DND-41 (cell line): ENCODE measurements at regions not wholly inside any gene's neighbourhood (a gene's known extent, or its start where the extent isn't known, plus 50 kb on each side); places are given as distances from the start of the nearest gene placed in this dataset.

Experiments
- ATAC-seq: fragments of 200-7000 bp; cut with Tn5 transposase; 3 replicates; pipeline ENCODE4 v1.9.1; 2021; ENCODE audit warnings: low read depth; ENCODE audit not compliant: insufficient read depth
- DNase-seq: peaks from one replicate; pipeline ENCODE4 v3.0.0-alpha.2; 2020
- H2AFZ ChIP-seq: 2 replicates; pipeline ENCODE4 v1.6.0; 2012; ENCODE audit warnings: low read depth, low read length
- H3K27ac ChIP-seq: 2 replicates; pipeline ENCODE4 v1.5.1; 2012; ENCODE audit warnings: low read length, inconsistent platforms
- H3K27me3 ChIP-seq: fragments of 200-600 bp; sonication (generic); 2 replicates; pipeline ENCODE4 v1.6.0; 2012; ENCODE audit warnings: low read length, mild to moderate bottlenecking, inconsistent platforms; ENCODE audit not compliant: insufficient read depth, poor library complexity
- H3K36me3 ChIP-seq: 2 replicates; pipeline ENCODE4 v1.5.1; 2012; ENCODE audit warnings: low read length, inconsistent platforms; ENCODE audit not compliant: insufficient read depth
- H3K4me1 ChIP-seq: 2 replicates; pipeline ENCODE4 v1.5.1; 2012; ENCODE audit warnings: mild to moderate bottlenecking, low read length; ENCODE audit not compliant: insufficient read depth
- H3K4me2 ChIP-seq: 2 replicates; pipeline ENCODE4 v1.6.0; 2012; ENCODE audit warnings: mild to moderate bottlenecking, moderate library complexity, low read length, inconsistent platforms; ENCODE audit not compliant: insufficient read depth
- H3K4me3 ChIP-seq, 2 experiments: fragments of 200-600 bp in 1 of 2; shearing (Covaris generic) in 1 of 2; 2 replicates each; pipeline ENCODE4 v1.5.1; 2012 to 2016; ENCODE audit warnings: inconsistent platforms in 2 of 2, low read length in 2 of 2, mild to moderate bottlenecking in 2 of 2, low read depth in 1 of 2, moderate library complexity in 1 of 2
- H3K79me2 ChIP-seq: 2 replicates; pipeline ENCODE4 v1.6.0; 2012; ENCODE audit warnings: low read length, inconsistent platforms; ENCODE audit not compliant: insufficient read depth
- H3K9ac ChIP-seq: 2 replicates; pipeline ENCODE4 v1.6.0; 2012; ENCODE audit warnings: low read depth, mild to moderate bottlenecking, inconsistent platforms, low read length, moderate library complexity
- H3K9me3 ChIP-seq: 2 replicates; pipeline ENCODE4 v1.5.1; 2012; ENCODE audit warnings: low read length, moderate library complexity, mild to moderate bottlenecking, inconsistent platforms; ENCODE audit not compliant: insufficient read depth, severe bottlenecking
- H4K20me1 ChIP-seq: 2 replicates; pipeline ENCODE4 v1.6.0; 2012; ENCODE audit warnings: low read length; ENCODE audit not compliant: insufficient read depth
- EZH2 ChIP-seq: IDR thresholded peaks from 3 replicates; pipeline ENCODE4 v1.6.1; 2012; ENCODE audit warnings: borderline replicate concordance, low read depth, mild to moderate bottlenecking, moderate library complexity, low read length, inconsistent platforms; ENCODE audit not compliant: severe bottlenecking
- TF ChIP-seq, protein P1 (sequence below): IDR thresholded peaks from 2 replicates; pipeline ENCODE4 v1.5.1; 2012; ENCODE audit warnings: borderline replicate concordance, low read length, moderate library complexity, mild to moderate bottlenecking; ENCODE audit not compliant: poor library complexity, severe bottlenecking; ENCODE audit errors: extremely low read depth

- Histone ChIP-seq H3K79me2 (no peaks in the 10 kb centered on the region), H3K9me3 (no peaks in the 10 kb centered on the region), H3K4me3 (no peak overlapping the region), H3K9ac (no peak overlapping the region), H3K36me3 (no peaks in the 10 kb centered on the region), H3K27ac (no peak overlapping the region), H3K4me2 (no peak overlapping the region), H4K20me1 (no peaks in the 10 kb centered on the region), H3K4me1 (no peaks in the 10 kb centered on the region), H3K27me3 (no peaks in the 10 kb centered on the region), H2AFZ (no peak overlapping the region)
- ATAC-seq (no peak), DNase-seq (no peak)
- no peak for TF ChIP-seq EZH2
- TF ChIP-seq, protein P1, sequence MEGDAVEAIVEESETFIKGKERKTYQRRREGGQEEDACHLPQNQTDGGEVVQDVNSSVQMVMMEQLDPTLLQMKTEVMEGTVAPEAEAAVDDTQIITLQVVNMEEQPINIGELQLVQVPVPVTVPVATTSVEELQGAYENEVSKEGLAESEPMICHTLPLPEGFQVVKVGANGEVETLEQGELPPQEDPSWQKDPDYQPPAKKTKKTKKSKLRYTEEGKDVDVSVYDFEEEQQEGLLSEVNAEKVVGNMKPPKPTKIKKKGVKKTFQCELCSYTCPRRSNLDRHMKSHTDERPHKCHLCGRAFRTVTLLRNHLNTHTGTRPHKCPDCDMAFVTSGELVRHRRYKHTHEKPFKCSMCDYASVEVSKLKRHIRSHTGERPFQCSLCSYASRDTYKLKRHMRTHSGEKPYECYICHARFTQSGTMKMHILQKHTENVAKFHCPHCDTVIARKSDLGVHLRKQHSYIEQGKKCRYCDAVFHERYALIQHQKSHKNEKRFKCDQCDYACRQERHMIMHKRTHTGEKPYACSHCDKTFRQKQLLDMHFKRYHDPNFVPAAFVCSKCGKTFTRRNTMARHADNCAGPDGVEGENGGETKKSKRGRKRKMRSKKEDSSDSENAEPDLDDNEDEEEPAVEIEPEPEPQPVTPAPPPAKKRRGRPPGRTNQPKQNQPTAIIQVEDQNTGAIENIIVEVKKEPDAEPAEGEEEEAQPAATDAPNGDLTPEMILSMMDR, result no peak
Observed at GRCh38 chr6:140436023-140436811, 1061.8 kb upstream of the CITED2 start.

GRCh38 chr6:140434761-140435160 is 1060.3 kb upstream of the CITED2 start:
- ATAC-seq, result no peak
- no peaks in the 10 kb centered on the region for H3K4me1 ChIP-seq
- H3K79me2 ChIP-seq, result no peaks in the 10 kb centered on the region
- H3K9ac ChIP-seq, result no peak overlapping the region
- no peak overlapping the region for H3K4me3 ChIP-seq
- H3K9me3 ChIP-seq, result no peaks in the 10 kb centered on the region
- DNase-seq, result no peak
- no peaks in the 10 kb centered on the region for H4K20me1 ChIP-seq
- TF ChIP-seq, protein P1, result no peak
- TF ChIP-seq EZH2, result no peak
- H3K4me2 ChIP-seq, result no peak overlapping the region
- no peak overlapping the region for H3K27ac ChIP-seq
- no peaks in the 10 kb centered on the region for H3K27me3 ChIP-seq
- H2AFZ ChIP-seq, result no peak overlapping the region
- no peaks in the 10 kb centered on the region for H3K36me3 ChIP-seq

- no peak overlapping the region for H3K9ac ChIP-seq
- no peaks in the 10 kb centered on the region for H3K79me2 ChIP-seq
- no peak for TF ChIP-seq EZH2
- TF ChIP-seq, protein P1, result no peak
- H4K20me1 ChIP-seq, result no peaks in the 10 kb centered on the region
- H2AFZ ChIP-seq, result no peak overlapping the region
- H3K4me2 ChIP-seq, result no peak overlapping the region
- H3K36me3 ChIP-seq, result no peaks in the 10 kb centered on the region
- H3K4me1 ChIP-seq, result no peaks in the 10 kb centered on the region
- no peaks in the 10 kb centered on the region for H3K27me3 ChIP-seq
- ATAC-seq, result no peak
- H3K4me3 ChIP-seq, result no peak overlapping the region
- H3K27ac ChIP-seq, result no peak overlapping the region
- no peaks in the 10 kb centered on the region for H3K9me3 ChIP-seq
- no peak for DNase-seq
Observed at GRCh38 chr6:140433072-140433471, 1058.6 kb upstream of the CITED2 start.
